OCI-LY3 (cell line): ENCODE measurements at regions not wholly inside any gene's neighbourhood (a gene's known extent, or its start where the extent isn't known, plus 50 kb on each side); places are given as distances from the start of the nearest gene placed in this dataset.

Experiments used
- H2AFZ ChIP-seq: fragments of 200-600, 300-600 bp; shearing (Covaris generic); 2 replicates; pipeline ENCODE4 v1.6.0; 2014; ENCODE audit warnings: antibody characterized with exemption, low read depth, low read length
- H3K27ac ChIP-seq: fragments of 200-600, 300-600 bp; sonication (generic); 2 replicates; pipeline ENCODE4 v1.5.1; 2014; ENCODE audit warnings: mild to moderate bottlenecking, low read length, moderate library complexity, mixed read lengths
- H3K27me3 ChIP-seq: fragments of 200-600, 300-600 bp; sonication (generic); 2 replicates; pipeline ENCODE4 v1.6.1; 2014; ENCODE audit warnings: low read depth, low read length, mixed read lengths
- H3K36me3 ChIP-seq: fragments of 200-600, 300-600 bp; sonication (generic); replicated peaks from 2 replicates; pipeline ENCODE3; 2014; ENCODE audit warnings: low read depth, low read length, mixed read lengths
- H3K4me1 ChIP-seq: fragments of 300-600, 200-600 bp; sonication (generic); 2 replicates; pipeline ENCODE4 v1.6.1; 2014; ENCODE audit warnings: low read length, mixed read lengths
- H3K4me2 ChIP-seq: fragments of 200-600, 300-600 bp; sonication (generic); 2 replicates; pipeline ENCODE4 v1.6.1; 2014; ENCODE audit warnings: low read length, mixed read lengths
- H3K4me3 ChIP-seq: fragments of 300-600, 200-600 bp; sonication (generic); 2 replicates; pipeline ENCODE4 v1.5.1; 2014; ENCODE audit warnings: antibody characterized with exemption, mild to moderate bottlenecking, low read length, moderate library complexity
- H3K79me2 ChIP-seq: fragments of 300-600, 200-600 bp; shearing (Covaris generic); 2 replicates; pipeline ENCODE4 v1.6.1; 2014; ENCODE audit warnings: mild to moderate bottlenecking, low read length, mixed read lengths
- H3K9ac ChIP-seq: fragments of 300-600, 200-600 bp; shearing (Covaris generic); 2 replicates; pipeline ENCODE4 v1.6.0; 2014; ENCODE audit warnings: mild to moderate bottlenecking, low read length, moderate library complexity
- H3K9me3 ChIP-seq: fragments of 200-600, 300-600 bp; shearing (Covaris generic); 2 replicates; pipeline ENCODE4 v1.6.1; 2014; ENCODE audit warnings: low read length, mixed read lengths; ENCODE audit not compliant: insufficient read depth
- H4K20me1 ChIP-seq: fragments of 200-600, 300-600 bp; sonication (generic); 2 replicates; pipeline ENCODE4 v1.6.1; 2016; ENCODE audit warnings: low read length, mixed read lengths; ENCODE audit not compliant: insufficient read depth
- EZH2phosphoT487 ChIP-seq: fragments of 200-600 bp; shearing (Covaris generic); IDR thresholded peaks from 2 replicates; pipeline ENCODE4 v1.6.1; 2018; ENCODE audit warnings: antibody characterized with exemption, mixed run types, low read depth
- TF ChIP-seq, protein P1 (sequence below): fragments of 200-600, 300-600 bp; sonication (generic); IDR thresholded peaks from 2 replicates; pipeline ENCODE4 v1.5.1; 2014; ENCODE audit warnings: antibody characterized with exemption, low read length, low read depth

DNA sequence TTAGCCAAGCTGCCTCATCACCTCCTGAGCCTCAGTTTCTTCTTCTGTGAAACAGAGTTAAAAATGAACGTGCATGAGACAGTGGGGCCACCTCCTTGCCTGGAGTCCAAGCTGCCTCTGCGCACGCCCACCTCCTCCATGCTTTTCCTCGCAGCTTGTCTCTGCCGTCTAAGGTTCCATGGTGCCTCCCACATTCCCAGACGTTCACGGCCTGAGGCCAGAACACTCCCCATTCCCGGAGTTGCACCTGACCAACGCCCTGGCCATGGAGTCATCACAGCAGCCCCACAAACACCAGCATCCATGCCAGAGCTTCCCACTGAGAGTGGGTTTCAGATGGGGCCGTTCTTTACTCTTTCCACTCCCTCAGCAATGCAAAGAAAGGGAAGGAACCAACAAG, 183.0 kb upstream of the FOXF1 start:
- no peaks in the 10 kb centered on the region for H3K4me1 ChIP-seq
- H3K27me3 ChIP-seq = peaks cover 14% of the 10 kb centered on the region; the same call in 1 of the 2 replicates
- H3K27ac ChIP-seq = no peak overlapping the region
- no peak for TF ChIP-seq EZH2phosphoT487
- TF ChIP-seq, protein P1, sequence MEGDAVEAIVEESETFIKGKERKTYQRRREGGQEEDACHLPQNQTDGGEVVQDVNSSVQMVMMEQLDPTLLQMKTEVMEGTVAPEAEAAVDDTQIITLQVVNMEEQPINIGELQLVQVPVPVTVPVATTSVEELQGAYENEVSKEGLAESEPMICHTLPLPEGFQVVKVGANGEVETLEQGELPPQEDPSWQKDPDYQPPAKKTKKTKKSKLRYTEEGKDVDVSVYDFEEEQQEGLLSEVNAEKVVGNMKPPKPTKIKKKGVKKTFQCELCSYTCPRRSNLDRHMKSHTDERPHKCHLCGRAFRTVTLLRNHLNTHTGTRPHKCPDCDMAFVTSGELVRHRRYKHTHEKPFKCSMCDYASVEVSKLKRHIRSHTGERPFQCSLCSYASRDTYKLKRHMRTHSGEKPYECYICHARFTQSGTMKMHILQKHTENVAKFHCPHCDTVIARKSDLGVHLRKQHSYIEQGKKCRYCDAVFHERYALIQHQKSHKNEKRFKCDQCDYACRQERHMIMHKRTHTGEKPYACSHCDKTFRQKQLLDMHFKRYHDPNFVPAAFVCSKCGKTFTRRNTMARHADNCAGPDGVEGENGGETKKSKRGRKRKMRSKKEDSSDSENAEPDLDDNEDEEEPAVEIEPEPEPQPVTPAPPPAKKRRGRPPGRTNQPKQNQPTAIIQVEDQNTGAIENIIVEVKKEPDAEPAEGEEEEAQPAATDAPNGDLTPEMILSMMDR = no peak
- no peak overlapping the region for H3K4me3 ChIP-seq
- no peak overlapping the region for H3K9ac ChIP-seq
- no peak overlapping the region for H2AFZ ChIP-seq
- H4K20me1 ChIP-seq = no peaks in the 10 kb centered on the region
- H3K9me3 ChIP-seq = no peaks in the 10 kb centered on the region
- H3K4me2 ChIP-seq = no peak overlapping the region
- H3K79me2 ChIP-seq = no peaks in the 10 kb centered on the region
- no peaks in the 10 kb centered on the region for H3K36me3 ChIP-seq

DNA sequence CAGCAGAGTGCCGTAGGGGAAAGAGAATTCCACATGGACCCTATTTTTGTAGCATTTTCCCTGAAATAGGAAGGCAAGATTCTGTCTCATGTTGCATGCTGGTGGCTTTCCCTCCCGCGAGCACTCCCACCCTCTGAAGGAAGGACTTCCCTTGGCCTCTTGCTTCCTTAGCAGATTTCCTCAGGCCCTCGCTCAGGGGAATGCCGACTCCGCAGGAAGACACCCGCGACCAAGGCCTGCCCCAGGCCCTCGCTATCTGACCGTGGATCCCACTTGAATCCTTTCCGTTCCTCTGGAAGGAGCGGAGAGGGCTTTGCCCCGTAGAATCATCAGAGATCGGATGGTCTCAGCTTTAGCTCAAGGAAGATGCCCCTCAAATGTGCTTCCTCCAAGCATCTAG, 179.4 kb upstream of the FOXF1 start:
- TF ChIP-seq, protein P1 = no peak
- TF ChIP-seq EZH2phosphoT487 = no peak
- H3K27me3 ChIP-seq = peaks cover 18% of the 10 kb centered on the region; the same call in 1 of the 2 replicates

DNA sequence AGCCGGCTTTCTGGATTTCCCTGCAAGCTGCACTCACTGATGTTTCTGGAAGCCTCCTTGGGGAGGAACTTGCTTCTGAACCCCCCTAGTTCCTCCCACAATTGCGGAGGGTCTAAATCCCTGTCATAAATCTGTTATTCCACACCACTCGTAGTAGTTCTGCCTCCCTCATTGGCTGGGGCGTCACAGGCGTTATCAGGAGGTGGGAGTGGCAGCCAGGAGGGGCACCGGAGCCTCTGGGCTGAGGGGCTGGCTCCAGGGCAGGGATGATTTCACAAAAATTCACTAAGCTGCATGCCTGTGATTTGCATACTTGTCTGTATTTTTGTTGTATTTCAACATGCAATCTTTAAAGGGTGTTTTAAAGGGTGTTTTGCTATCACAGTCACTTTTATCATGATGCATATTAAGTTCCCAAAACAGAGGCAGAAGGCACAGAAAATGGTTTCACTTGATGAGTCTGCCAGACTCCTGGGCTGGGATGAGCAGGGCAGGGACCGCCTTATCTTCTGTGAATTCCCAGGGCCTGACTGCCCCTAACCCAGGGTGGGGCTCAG, 176.2 kb upstream of the FOXF1 start:
- no peaks in the 10 kb centered on the region for H3K79me2 ChIP-seq
- H3K9ac ChIP-seq = no peak overlapping the region
- no peaks in the 10 kb centered on the region for H3K36me3 ChIP-seq
- no peaks in the 10 kb centered on the region for H3K4me1 ChIP-seq
- H3K4me2 ChIP-seq = no peak overlapping the region
- H3K27me3 ChIP-seq = peaks cover 12% of the 10 kb centered on the region; the same call in 1 of the 2 replicates
- no peak overlapping the region for H3K4me3 ChIP-seq
- H4K20me1 ChIP-seq = no peaks in the 10 kb centered on the region
- H3K27ac ChIP-seq = no peak overlapping the region
- no peak overlapping the region for H2AFZ ChIP-seq
- no peak for TF ChIP-seq EZH2phosphoT487
- TF ChIP-seq, protein P1 = no peak
- H3K9me3 ChIP-seq = no peaks in the 10 kb centered on the region

More for the DNA sequence above, 179.4 kb upstream of the FOXF1 start:
- no peaks in the 10 kb centered on the region for H3K4me1 ChIP-seq
- H3K36me3 ChIP-seq = no peaks in the 10 kb centered on the region
- no peak overlapping the region for H3K4me2 ChIP-seq
- H3K79me2 ChIP-seq = no peaks in the 10 kb centered on the region
- H3K27ac ChIP-seq = no peak overlapping the region
- no peaks in the 10 kb centered on the region for H4K20me1 ChIP-seq
- H3K9ac ChIP-seq = no peak overlapping the region
- H3K4me3 ChIP-seq = no peak overlapping the region
- H3K9me3 ChIP-seq = no peaks in the 10 kb centered on the region
- H2AFZ ChIP-seq = no peak overlapping the region

DNA sequence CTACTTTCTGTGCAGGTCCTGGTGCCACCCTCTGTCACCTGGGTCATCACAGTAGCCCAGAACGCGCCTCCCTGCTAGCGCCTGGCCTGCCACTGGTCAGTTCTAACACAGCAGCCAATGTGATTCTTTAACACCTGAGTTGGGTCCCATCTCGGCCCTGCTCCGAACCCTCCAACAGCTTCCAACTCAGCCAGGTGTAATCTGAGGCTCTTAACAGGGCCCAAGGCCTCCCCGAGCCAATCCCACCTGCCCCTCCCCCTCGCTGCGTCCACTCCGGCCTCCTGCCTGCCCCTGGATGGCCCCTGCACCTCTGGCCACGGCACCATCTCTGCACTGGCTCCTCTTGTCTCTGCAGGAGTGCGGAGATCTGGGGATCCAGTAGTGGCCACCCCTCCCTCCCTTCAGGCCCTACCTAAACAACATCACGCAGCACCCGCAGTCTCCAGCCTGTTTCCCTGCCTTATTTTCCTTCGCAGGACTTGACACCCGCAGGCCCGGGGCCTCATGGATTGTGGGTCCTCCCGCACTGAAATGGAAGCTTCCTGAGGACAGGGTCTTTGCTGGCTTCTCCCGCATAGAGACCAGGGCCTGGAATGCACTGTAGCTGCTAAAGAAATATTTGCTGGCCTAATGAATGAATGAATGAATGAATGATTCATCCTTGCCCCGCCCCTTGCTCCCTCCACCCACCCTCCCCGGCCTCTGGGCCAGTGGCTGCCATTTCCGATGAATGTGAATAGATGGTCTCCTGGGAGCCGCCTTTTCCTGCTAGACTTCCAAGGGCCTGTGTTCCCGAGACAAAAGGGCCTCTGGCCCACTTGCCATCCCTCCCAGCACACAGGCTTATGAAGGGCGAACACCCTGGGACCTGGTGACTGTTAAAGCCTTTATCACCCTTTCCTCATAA, 174.8 kb upstream of the FOXF1 start:
- H3K79me2 ChIP-seq = no peaks in the 10 kb centered on the region
- no peak overlapping the region for H3K27ac ChIP-seq
- no peak overlapping the region for H3K4me2 ChIP-seq
- H2AFZ ChIP-seq = no peak overlapping the region
- H4K20me1 ChIP-seq = no peaks in the 10 kb centered on the region
- H3K4me1 ChIP-seq = no peaks in the 10 kb centered on the region
- H3K4me3 ChIP-seq = no peak overlapping the region
- TF ChIP-seq, protein P1 = no peak
- no peak for TF ChIP-seq EZH2phosphoT487
- H3K9ac ChIP-seq = no peak overlapping the region
- H3K27me3 ChIP-seq = 0 out of 2 replicates have a peak, but pooled peaks cover 4% of the 10 kb centered on the region
- no peaks in the 10 kb centered on the region for H3K9me3 ChIP-seq
- no peaks in the 10 kb centered on the region for H3K36me3 ChIP-seq
